ENCODE measurements at regions not wholly inside any gene's neighbourhood (a gene's known extent, or its start where the extent isn't known, plus 50 kb on each side); places are given as distances from the start of the nearest gene placed in this dataset.

- Histone ChIP-seq H3K36me3 (no peaks in the 10 kb centered on the region), H3K4me3 (no peak overlapping the region), H3K9me3 (no peaks in the 10 kb centered on the region), H3K27ac (no peak overlapping the region), H3K27me3 (no peaks in the 10 kb centered on the region), H3K4me1 (no peaks in the 10 kb centered on the region)
- FAIRE-seq (no peak), ATAC-seq (no peak), DNase-seq (no peak)
- intact Hi-C loops (cut with DNase I) = no loop called here
- 85 to 86% methylated on average over 9 of the region's 9 CpGs for WGBS, 2 donors
- TF ChIP-seq CTCF (IDR thresholded peaks at IDR 0.05) = no peak
These were observed 232.8 kb upstream of the BLID start for GRCh38 chr11:122348659-122349409.

GRCh38 chr11:122346006-122346405, 230.0 kb upstream of the BLID start:
- no peak for TF ChIP-seq CTCF (IDR thresholded peaks at IDR 0.05)
- intact Hi-C loops (cut with DNase I) = no loop called here
- no peak for DNase-seq
- Histone ChIP-seq H3K36me3 (no peaks in the 10 kb centered on the region), H3K9me3 (no peaks in the 10 kb centered on the region), H3K27ac (no peak overlapping the region), H3K27me3 (no peaks in the 10 kb centered on the region), H3K4me3 (no peak overlapping the region), H3K4me1 (no peaks in the 10 kb centered on the region)
- no peak for FAIRE-seq
- no peak for ATAC-seq
- 79 to 90% methylated on average over 2 of the region's 2 CpGs for WGBS, 2 donors

GRCh38 chr11:122345586-122345985, 229.6 kb upstream of the BLID start:
- Histone ChIP-seq H3K9me3 (no peaks in the 10 kb centered on the region), H3K4me3 (no peak overlapping the region), H3K36me3 (no peaks in the 10 kb centered on the region), H3K27me3 (no peaks in the 10 kb centered on the region), H3K4me1 (no peaks in the 10 kb centered on the region), H3K27ac (no peak overlapping the region)
- intact Hi-C loops (cut with DNase I) = no loop called here
- ATAC-seq = no peak
- WGBS, 2 donors = 88 to 90% methylated on average over 7 of the region's 7 CpGs
- FAIRE-seq = no peak
- no peak for TF ChIP-seq CTCF (IDR thresholded peaks at IDR 0.05)
- DNase-seq = no peak

- H3K36me3 ChIP-seq = no peaks in the 10 kb centered on the region
- H3K27me3 ChIP-seq = no peaks in the 10 kb centered on the region
- H3K27ac ChIP-seq = no peak overlapping the region
- H3K4me3 ChIP-seq = no peak overlapping the region
- no peaks in the 10 kb centered on the region for H3K9me3 ChIP-seq
- FAIRE-seq = no peak
- no peak for ATAC-seq
- intact Hi-C loops (cut with DNase I) = no loop called here
- WGBS, 2 donors = 59 to 64% methylated on average over 3 of the region's 3 CpGs
- no peaks in the 10 kb centered on the region for H3K4me1 ChIP-seq
- no peak for TF ChIP-seq CTCF (IDR thresholded peaks at IDR 0.05)
- no peak for DNase-seq
These were observed 228.2 kb upstream of the BLID start for GRCh38 chr11:122344215-122344614.

- ATAC-seq (no peak), FAIRE-seq (no peak), DNase-seq (no peak)
- H3K27ac ChIP-seq = no peak overlapping the region
- 42 to 45% methylated on average over 3 of the region's 3 CpGs for WGBS, 2 donors
- no peak for TF ChIP-seq CTCF (IDR thresholded peaks at IDR 0.05)
- H3K4me1 ChIP-seq = no peaks in the 10 kb centered on the region
- H3K9me3 ChIP-seq = no peaks in the 10 kb centered on the region
- no peaks in the 10 kb centered on the region for H3K27me3 ChIP-seq
- no peak overlapping the region for H3K4me3 ChIP-seq
- intact Hi-C loops (cut with DNase I) = no loop called here
- no peaks in the 10 kb centered on the region for H3K36me3 ChIP-seq
These were observed 227.2 kb upstream of the BLID start for GRCh38 chr11:122343210-122343609.
